K562 (cell line): ENCODE measurements at regions not wholly inside any gene's neighbourhood (a gene's known extent, or its start where the extent isn't known, plus 50 kb on each side); places are given as distances from the start of the nearest gene placed in this dataset.

Experiments
- CEBPZ ChIP-seq: fragments of 150-350 bp; IDR thresholded peaks from 2 replicates; pipeline ENCODE4 v1.6.1; 2014; ENCODE audit warnings: low read depth, mild to moderate bottlenecking, low read length, borderline replicate concordance
- EGR1 ChIP-seq: fragments of 450-650 bp; conservative IDR thresholded peaks from 2 replicates; pipeline ENCODE4 v1.6.1; 2017; ENCODE audit warnings: mild to moderate bottlenecking
- ETV1 ChIP-seq: fragments of 450-650 bp; conservative IDR thresholded peaks from 2 replicates; pipeline ENCODE4 v1.6.1; 2016; ENCODE audit warnings: missing genetic modification characterization, control low read depth, low read depth, missing compliant biosample characterization
- FOSL1 ChIP-seq: fragments of 200-800 bp; sonication (Bioruptor generic); conservative IDR thresholded peaks from 2 replicates; pipeline ENCODE4 v1.6.1; 2016; ENCODE audit warnings: missing genetic modification characterization, missing compliant biosample characterization
- GABPB2 ChIP-seq: fragments of 250-450 bp; sonication (Bioruptor Pico); conservative IDR thresholded peaks from 2 replicates; pipeline ENCODE4 v1.5.1; 2021; ENCODE audit warnings: mild to moderate bottlenecking
- NFXL1 ChIP-seq: fragments of 450-650 bp; formaldehyde crosslinking; IDR thresholded peaks from 2 replicates; pipeline ENCODE4 v1.4.0; 2021; ENCODE audit warnings: mild to moderate bottlenecking
- PBX2 ChIP-seq, 2 experiments: IDR thresholded peaks in 1 of 2; conservative IDR thresholded peaks in 1 of 2; 2 replicates each; pipeline ENCODE4 v1.6.1; 2016; ENCODE audit warnings: low read depth in 2 of 2, mild to moderate bottlenecking in 1 of 2, missing compliant biosample characterization in 1 of 2, missing genetic modification characterization in 1 of 2, moderate library complexity in 1 of 2
- POLR2A ChIP-seq: fragments of 450-650 bp; conservative IDR thresholded peaks from 2 replicates; pipeline ENCODE4 v1.6.1; 2016
- PTTG1 ChIP-seq: fragments of 450-650 bp; IDR thresholded peaks from 2 replicates; pipeline ENCODE4 v1.6.1; 2016; ENCODE audit warnings: low read depth, mild to moderate bottlenecking, missing genetic modification characterization, missing compliant biosample characterization
- SMAD3 ChIP-seq: fragments of 450-650 bp; formaldehyde crosslinking; conservative IDR thresholded peaks from 2 replicates; pipeline ENCODE4 v1.4.0; 2020; ENCODE audit warnings: mild to moderate bottlenecking
- SMARCA4 ChIP-seq: fragments of 450-650 bp; IDR thresholded peaks from 2 replicates; pipeline ENCODE4 v1.6.1; 2016
- SNAPC5 ChIP-seq: fragments of 250-450 bp; sonication (Bioruptor Pico); IDR thresholded peaks from 2 replicates; pipeline ENCODE4 v1.8.0; 2021; ENCODE audit warnings: moderate library complexity, mild to moderate bottlenecking, inconsistent platforms
- SOX6 ChIP-seq: fragments of 450-650 bp; IDR thresholded peaks from 2 replicates; pipeline ENCODE4 v1.6.1; 2014; ENCODE audit warnings: mild to moderate bottlenecking
- SRSF1 ChIP-seq: fragments of 200-400 bp; formaldehyde crosslinking; IDR thresholded peaks from 2 replicates; pipeline ENCODE4 v1.6.1; 2017; ENCODE audit warnings: mild to moderate bottlenecking, low read depth, low read length, moderate library complexity
- TBP ChIP-seq: optimal IDR thresholded peaks from 2 replicates; pipeline ENCODE3; 2011; ENCODE audit warnings: low read depth, low read length, improper control_type of control experiment
- ZNF12 ChIP-seq: sonication (generic); formaldehyde crosslinking; IDR thresholded peaks from 2 replicates; pipeline ENCODE4 v1.4.0; 2020; ENCODE audit warnings: mild to moderate bottlenecking, missing genetic modification reagents
- ZNF174 ChIP-seq: fragments of 250-450 bp; sonication (Bioruptor Pico); IDR thresholded peaks from 2 replicates; pipeline ENCODE4 v1.4.0; 2020; ENCODE audit warnings: mild to moderate bottlenecking
- ZNF518B ChIP-seq: fragments of 250-450 bp; sonication (Bioruptor Pico); IDR thresholded peaks from 2 replicates; pipeline ENCODE4 v1.5.0; 2021; ENCODE audit warnings: mild to moderate bottlenecking, moderate library complexity
- ZNF589 ChIP-seq: fragments of 200-800 bp; sonication (Bioruptor generic); IDR thresholded peaks from 2 replicates; pipeline ENCODE4 v1.6.1; 2016; ENCODE audit warnings: low read depth, missing genetic modification characterization, missing compliant biosample characterization
- ZSCAN29 ChIP-seq: fragments of 450-650 bp; IDR thresholded peaks from 2 replicates; pipeline ENCODE4 v1.6.1; 2017

GRCh38 chr2:111642586-111643327 lies 241.2 kb downstream of the ANAPC1 start (continued):
- TF ChIP-seq ZNF518B = no peak
- TF ChIP-seq PBX2 (CRISPR knock-in tag; IDR thresholded peaks at IDR 0.05; ENCODE audit: low read depth) = no peak
- TF ChIP-seq PBX2 (tag; conservative IDR thresholded peaks at IDR 0.05; ENCODE audit: low read depth) = 0 out of 2 replicates have a peak, but pooled peaks have one; percentile 25
- no peak for TF ChIP-seq NFXL1 (CRISPR knock-in tag)
- no peak for TF ChIP-seq CEBPZ
- TF ChIP-seq SMARCA4 = peak; percentile 91
- no peak for TF ChIP-seq GABPB2 (CRISPR knock-in tag)
- TF ChIP-seq SOX6 = peak; percentile 77
- no peak for TF ChIP-seq ETV1 (tag)
- TF ChIP-seq ZNF174 (CRISPR knock-in tag) = no peak
- TF ChIP-seq SMAD3 (CRISPR knock-in tag) = no peak
- TF ChIP-seq EGR1 = no peak
- no peak for TF ChIP-seq POLR2A
- peak; percentile 79 for TF ChIP-seq FOSL1 (tag)
- TF ChIP-seq PTTG1 (tag) = no peak
- no peak for TF ChIP-seq ZSCAN29
- TF ChIP-seq TBP = no peak
- TF ChIP-seq ZNF589 (CRISPR knock-in tag) = no peak
- no peak for TF ChIP-seq SRSF1
- no peak for TF ChIP-seq ZNF12 (CRISPR knock-in tag)
- no peak for TF ChIP-seq SNAPC5 (CRISPR knock-in tag)
